HL-60 (cell line): ENCODE measurements at regions not wholly inside any gene's neighbourhood (a gene's known extent, or its start where the extent isn't known, plus 50 kb on each side); places are given as distances from the start of the nearest gene placed in this dataset.

Experiments used
- CTCF ChIP-seq: IDR thresholded peaks from one replicate; pipeline ENCODE4 v1.5.1; 2011; ENCODE audit warnings: low read length, control low read depth, inconsistent platforms; ENCODE audit not compliant: insufficient read depth
- POLR2AphosphoS5 ChIP-seq: IDR thresholded peaks from 2 replicates; pipeline ENCODE4 v1.6.1; 2012; ENCODE audit warnings: low read depth
- REST ChIP-seq: IDR thresholded peaks from 2 replicates; pipeline ENCODE4 v1.6.1; 2012; ENCODE audit warnings: low read depth; ENCODE audit not compliant: insufficient replicate concordance

- TF ChIP-seq CTCF = no peak
- no peak for TF ChIP-seq POLR2AphosphoS5
- no peak for TF ChIP-seq REST
Measured at GRCh38 chr5:155441849-155442248, 428.3 kb downstream of the KIF4B start.
